ENCODE measurements at regions not wholly inside any gene's neighbourhood (a gene's known extent, or its start where the extent isn't known, plus 50 kb on each side); places are given as distances from the start of the nearest gene placed in this dataset.

- Histone ChIP-seq H4K8ac (ENCODE audit: extremely low read depth, insufficient read depth, low read length) (no peak overlapping the region), H3K23me2 (ENCODE audit: low read depth, low read length) (no peaks in the 10 kb centered on the region)
Observed at GRCh38 chr1:60639287-60639686, 443.1 kb upstream of the NFIA start.

More at GRCh38 chr1:60639287-60639686, 443.1 kb upstream of the NFIA start:
- Histone ChIP-seq H3K14ac (ENCODE audit: insufficient read length) (no peak overlapping the region), H3K79me2 (ENCODE audit: control insufficient read depth in 1 of 2, insufficient read depth in 2 of 2, low read length in 2 of 2) (no peaks in the 10 kb centered on the region), H2AFZ (ENCODE audit: low read length) (no peak overlapping the region), H2BK15ac (ENCODE audit: low read length) (no peak overlapping the region), H3K18ac (ENCODE audit: extremely low read depth, low read length) (no peak overlapping the region), H3K56ac (replicated peaks; ENCODE audit: insufficient read length, low read depth, low read length) (no peak overlapping the region), H4K20me1 (replicated peaks in 1 of 2; ENCODE audit: control insufficient read depth in 1 of 2, insufficient read depth in 2 of 2, low read length in 2 of 2) (no peaks in the 10 kb centered on the region), H3K36me3 (ENCODE audit: control insufficient read depth in 2 of 4, insufficient read depth in 4 of 4, low read length in 3 of 4) (no peaks in the 10 kb centered on the region), H2BK120ac (replicated peaks; ENCODE audit: low read depth, low read length) (no peak overlapping the region), H4K91ac (replicated peaks; ENCODE audit: insufficient read length, low read length) (no peak overlapping the region), H3K4me2 (ENCODE audit: insufficient read depth in 1 of 2, low read depth in 2 of 2, low read length in 2 of 2) (no peak overlapping the region; a peak in 1 of 4 replicates), H2BK20ac (ENCODE audit: low read length) (no peak overlapping the region), H3K9ac (replicated peaks in 1 of 4; ENCODE audit: extremely low read depth in 1 of 4, low read depth in 3 of 4, low read length in 3 of 4) (no peak overlapping the region), H4K5ac (ENCODE audit: insufficient read length, low read depth, low read length) (no peak overlapping the region), H3K9me3 (ENCODE audit: insufficient read depth in 2 of 2, low read depth in 1 of 2, low read length in 1 of 2) (no peaks in the 10 kb centered on the region), H3K27ac (ENCODE audit: low read depth, low read length) (no peak overlapping the region), H2BK5ac (ENCODE audit: low read depth, low read length) (no peak overlapping the region), H2BK12ac (ENCODE audit: low read depth, low read length) (no peak overlapping the region), H3K4ac (replicated peaks; ENCODE audit: insufficient read length, low read depth, low read length) (no peak overlapping the region), H2AK5ac (ENCODE audit: low read depth, low read length) (no peak overlapping the region), H3K79me1 (ENCODE audit: low read depth, low read length) (no peaks in the 10 kb centered on the region), H3K23ac (ENCODE audit: insufficient read length) (no peak overlapping the region), H3K4me1 (replicated peaks in 1 of 4; ENCODE audit: control insufficient read depth in 3 of 4, insufficient read depth in 4 of 4, low read length in 3 of 4) (0 out of 7 replicates have a peak, but pooled peaks cover 0 to 2% (median 0%) of the 10 kb centered on the region in 4 experiments), H3K4me3 (ENCODE audit: extremely low read depth in 1 of 4, insufficient read depth in 2 of 4, low read depth in 3 of 4, low read length in 4 of 4) (no peak overlapping the region), H3K27me3 (replicated peaks in 1 of 4; ENCODE audit: control insufficient read depth in 3 of 4, extremely low read depth in 1 of 4, insufficient read depth in 3 of 4, low read length in 3 of 4) (no peaks in the 10 kb centered on the region)
- TF ChIP-seq CBX8 (IDR thresholded peaks at IDR 0.05; ENCODE audit: borderline replicate concordance, low read depth, low read length) (no peak), TCF12 (IDR thresholded peaks at IDR 0.05; ENCODE audit: low read depth, low read length) (no peak), CBX5 (IDR thresholded peaks at IDR 0.05; ENCODE audit: low read depth, low read length) (no peak), NRF1 (IDR thresholded peaks at IDR 0.05; ENCODE audit: low read depth, low read length) (no peak), CHD2 (IDR thresholded peaks at IDR 0.05; ENCODE audit: low read length) (no peak), CHD1 (IDR thresholded peaks at IDR 0.05; ENCODE audit: low read depth, low read length) (no peak), TAF1 (IDR thresholded peaks at IDR 0.05; ENCODE audit: low read depth, low read length) (no peak), POU5F1 (IDR thresholded peaks at IDR 0.05; ENCODE audit: low read depth, low read length) (no peak), FOSL1 (IDR thresholded peaks at IDR 0.05; ENCODE audit: insufficient read depth, low read depth, low read length) (no peak), KDM4A (IDR thresholded peaks at IDR 0.05; ENCODE audit: low read depth, low read length, severe bottlenecking) (no peak), CTBP2 (IDR thresholded peaks at IDR 0.05; ENCODE audit: borderline replicate concordance, insufficient read depth, insufficient read length, low read length) (no peak), SP2 (IDR thresholded peaks at IDR 0.05; ENCODE audit: low read length) (no peak), SIRT6 (IDR thresholded peaks at IDR 0.05; ENCODE audit: low read length) (no peak), KDM5A (IDR thresholded peaks at IDR 0.05; ENCODE audit: low read length) (no peak)
- CTCF ChIA-PET (ENCODE audit: partially characterized antibody): interaction anchor here (0.7 kb wide), 1 partner anchor 1169 kb away, joined by 4 read pairs; no protein-coding TSS in a partner anchor
- POLR2A ChIA-PET (ENCODE audit: partially characterized antibody): no interaction called here
- DNase-seq (ENCODE audit: low read depth in 1 of 2, low spot score in 2 of 2) (no peak), FAIRE-seq (no peak)
